Calu3 (cell line): ENCODE measurements at regions not wholly inside any gene's neighbourhood (a gene's known extent, or its start where the extent isn't known, plus 50 kb on each side); places are given as distances from the start of the nearest gene placed in this dataset.

Source experiments
- BruUV-seq: library from RNA; stranded (reverse); fragments of 400-500 nt; replicated peaks from 2 replicates; lab custom pipeline; 2021; lab: Mats Ljungman, UMichigan
- CTCF ChIA-PET: fragments of 300-600 bp; sonication (Branson Sonifier 250); formaldehyde crosslinking; loops from one replicate; lab custom pipeline; 2022; ENCODE audit warnings: antibody characterized with exemption; lab: Charles Lee
- DNase-seq: peaks from one replicate; pipeline ENCODE4 v3.0.0; 2022
- H3K27ac Mint-ChIP-seq: one replicate; pipeline ENCODE4 v1.8.0; 2022; ENCODE audit warnings: mixed read lengths; ENCODE audit not compliant: unreplicated experiment
- H3K27me3 Mint-ChIP-seq: one replicate; pipeline ENCODE4 v1.8.0; 2022; ENCODE audit warnings: mixed read lengths; ENCODE audit not compliant: unreplicated experiment
- H3K36me3 Mint-ChIP-seq: one replicate; pipeline ENCODE4 v1.8.0; 2022; ENCODE audit warnings: mild to moderate bottlenecking, moderate library complexity, mixed read lengths; ENCODE audit not compliant: insufficient read depth, unreplicated experiment
- H3K4me1 Mint-ChIP-seq: one replicate; pipeline ENCODE4 v1.8.0; 2022; ENCODE audit warnings: mild to moderate bottlenecking, low read depth, mixed read lengths; ENCODE audit not compliant: unreplicated experiment
- H3K4me3 Mint-ChIP-seq: one replicate; pipeline ENCODE4 v1.8.0; 2022; ENCODE audit warnings: mild to moderate bottlenecking, low read depth, moderate library complexity, mixed read lengths; ENCODE audit not compliant: unreplicated experiment
- H3K9me3 Mint-ChIP-seq: one replicate; pipeline ENCODE4 v1.8.0; 2022; ENCODE audit warnings: low read depth, mixed read lengths; ENCODE audit not compliant: unreplicated experiment
- intact Hi-C: fragments of 100-400 bp; cut with micrococcal nuclease; formaldehyde crosslinking; loops from one replicate; pipeline ENCODE4 v1.10.0; 2022; ENCODE audit not compliant: unreplicated experiment
- TF ChIP-seq, protein P1 (sequence below): fragments of 200-600 bp; IDR thresholded peaks from one replicate; pipeline ENCODE4 v1.8.0; 2022; ENCODE audit warnings: antibody characterized with exemption; ENCODE audit not compliant: unreplicated experiment

DNA sequence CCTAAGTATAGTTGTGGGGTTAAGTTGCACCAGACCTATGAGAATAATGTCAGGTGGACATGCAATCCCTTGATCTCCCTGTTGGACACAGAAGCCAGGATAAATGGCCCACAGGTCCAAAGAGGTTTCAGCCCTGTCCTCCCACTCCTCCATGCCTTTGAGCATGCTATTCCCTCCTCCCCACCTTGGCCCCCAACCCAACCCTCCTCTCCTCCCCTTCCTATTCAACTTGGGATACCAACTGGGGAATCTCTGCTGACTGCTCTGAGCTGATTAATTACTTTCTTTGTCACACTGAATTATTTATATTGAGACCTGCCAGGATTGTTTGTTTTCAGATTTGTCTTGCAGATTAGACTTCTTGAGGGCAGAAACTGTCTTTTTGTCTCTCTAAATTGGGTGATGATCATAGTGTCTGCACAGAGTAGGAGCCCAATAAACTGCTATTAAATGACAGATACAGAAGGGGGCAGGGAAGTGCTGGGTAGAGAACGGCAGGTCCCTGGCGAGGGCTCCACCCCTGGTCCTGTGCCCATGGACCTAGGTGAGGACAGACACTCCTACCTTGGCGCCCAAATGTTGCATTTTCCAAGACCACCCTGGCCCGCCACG lies 120.9 kb downstream of the UNC5CL start:
- DNase-seq: no peak
- no peak overlapping the region for H3K4me3 Mint-ChIP-seq
- peaks cover 97% of the 10 kb centered on the region for H3K27me3 Mint-ChIP-seq
- TF ChIP-seq, protein P1, sequence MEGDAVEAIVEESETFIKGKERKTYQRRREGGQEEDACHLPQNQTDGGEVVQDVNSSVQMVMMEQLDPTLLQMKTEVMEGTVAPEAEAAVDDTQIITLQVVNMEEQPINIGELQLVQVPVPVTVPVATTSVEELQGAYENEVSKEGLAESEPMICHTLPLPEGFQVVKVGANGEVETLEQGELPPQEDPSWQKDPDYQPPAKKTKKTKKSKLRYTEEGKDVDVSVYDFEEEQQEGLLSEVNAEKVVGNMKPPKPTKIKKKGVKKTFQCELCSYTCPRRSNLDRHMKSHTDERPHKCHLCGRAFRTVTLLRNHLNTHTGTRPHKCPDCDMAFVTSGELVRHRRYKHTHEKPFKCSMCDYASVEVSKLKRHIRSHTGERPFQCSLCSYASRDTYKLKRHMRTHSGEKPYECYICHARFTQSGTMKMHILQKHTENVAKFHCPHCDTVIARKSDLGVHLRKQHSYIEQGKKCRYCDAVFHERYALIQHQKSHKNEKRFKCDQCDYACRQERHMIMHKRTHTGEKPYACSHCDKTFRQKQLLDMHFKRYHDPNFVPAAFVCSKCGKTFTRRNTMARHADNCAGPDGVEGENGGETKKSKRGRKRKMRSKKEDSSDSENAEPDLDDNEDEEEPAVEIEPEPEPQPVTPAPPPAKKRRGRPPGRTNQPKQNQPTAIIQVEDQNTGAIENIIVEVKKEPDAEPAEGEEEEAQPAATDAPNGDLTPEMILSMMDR: no peak
- H3K36me3 Mint-ChIP-seq: no peaks in the 10 kb centered on the region
- BruUV-seq: no TSS peak
- H3K27ac Mint-ChIP-seq: no peak overlapping the region
- CTCF ChIA-PET: interaction anchor here (0.6 to 1.1 kb wide), 2 partner anchors 25 to 1321 kb away, joined by 3 to 5 read pairs; no protein-coding TSS in a partner anchor
- intact Hi-C loops: loop anchor here (10.0 kb wide), 1 partner anchor 1573 kb away; no protein-coding TSS in a partner anchor
- no peaks in the 10 kb centered on the region for H3K9me3 Mint-ChIP-seq
- no peaks in the 10 kb centered on the region for H3K4me1 Mint-ChIP-seq

GRCh38 chr6:40917603-40918002 lies 121.4 kb downstream of the UNC5CL start:
- H3K27ac Mint-ChIP-seq: no peak overlapping the region
- no peaks in the 10 kb centered on the region for H3K4me1 Mint-ChIP-seq
- TF ChIP-seq, protein P1: no peak
- no TSS peak for BruUV-seq
- H3K9me3 Mint-ChIP-seq: no peaks in the 10 kb centered on the region
- H3K27me3 Mint-ChIP-seq: peaks cover 93% of the 10 kb centered on the region
- CTCF ChIA-PET: interaction anchor here (1.1 kb wide), 1 partner anchor 24 kb away, joined by 3 read pairs; no protein-coding TSS in a partner anchor
- intact Hi-C loops: loop anchor here (10.0 kb wide), 1 partner anchor 1573 kb away; no protein-coding TSS in a partner anchor
- DNase-seq: no peak
- H3K36me3 Mint-ChIP-seq: no peaks in the 10 kb centered on the region
- H3K4me3 Mint-ChIP-seq: no peak overlapping the region

DNA sequence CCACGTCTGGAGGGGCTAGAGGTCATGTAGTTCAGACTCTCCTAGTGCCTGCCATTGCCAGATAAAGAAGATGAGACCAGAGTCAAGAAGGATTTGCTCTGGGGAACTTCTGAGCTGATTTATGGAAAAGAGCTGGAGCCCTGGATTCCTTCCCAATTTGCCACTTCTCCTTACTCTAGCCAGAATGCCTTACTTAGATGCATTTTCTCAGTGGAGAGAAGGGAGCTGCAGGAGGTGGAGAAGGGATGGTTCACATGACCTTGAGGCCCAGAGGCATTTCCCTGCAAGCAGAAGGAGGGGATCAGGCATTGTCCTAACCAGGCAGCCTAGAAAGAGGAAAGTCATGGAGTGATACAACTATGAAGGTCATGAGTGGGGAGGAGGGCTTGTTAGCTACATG lies 122.2 kb downstream of the UNC5CL start:
- no TSS peak for BruUV-seq
- CTCF ChIA-PET: no interaction called here
- TF ChIP-seq, protein P1: no peak

DNA sequence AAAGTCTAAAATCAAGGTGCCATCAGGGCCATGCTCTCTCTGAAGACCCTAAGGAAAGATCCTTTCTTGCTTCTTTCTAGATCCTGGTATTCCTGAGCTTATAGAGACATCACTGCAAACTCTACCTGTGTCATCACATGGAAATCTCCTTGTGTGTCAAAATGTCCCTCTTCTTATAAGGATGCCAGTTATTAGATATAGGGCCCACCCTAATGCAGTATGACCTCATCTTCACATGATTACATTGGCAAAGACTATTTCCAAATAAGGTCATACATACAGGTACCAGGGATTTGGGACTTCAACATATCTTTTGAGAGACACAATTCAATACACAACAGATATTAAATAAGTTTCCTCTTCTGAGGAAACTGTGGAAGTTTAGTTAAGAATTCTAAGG lies 123.9 kb downstream of the UNC5CL start:
- no peaks in the 10 kb centered on the region for H3K9me3 Mint-ChIP-seq
- no peak overlapping the region for H3K27ac Mint-ChIP-seq
- no TSS peak for BruUV-seq
- no peaks in the 10 kb centered on the region for H3K36me3 Mint-ChIP-seq
- CTCF ChIA-PET: no interaction called here
- no peaks in the 10 kb centered on the region for H3K4me1 Mint-ChIP-seq
- no peak overlapping the region for H3K4me3 Mint-ChIP-seq
- no peak for DNase-seq
- peaks cover 70% of the 10 kb centered on the region for H3K27me3 Mint-ChIP-seq
- TF ChIP-seq, protein P1: no peak
- intact Hi-C loops: loop anchor here (10.0 kb wide), 1 partner anchor 1570 kb away; no protein-coding TSS in a partner anchor

More for the DNA sequence above, 122.2 kb downstream of the UNC5CL start:
- Mint-ChIP-seq H3K9me3 (no peaks in the 10 kb centered on the region), H3K27ac (no peak overlapping the region), H3K4me3 (no peak overlapping the region), H3K36me3 (no peaks in the 10 kb centered on the region), H3K27me3 (peaks cover 86% of the 10 kb centered on the region), H3K4me1 (no peaks in the 10 kb centered on the region)
- no peak for DNase-seq
- intact Hi-C loops: loop anchor here (10.0 kb wide), 1 partner anchor 1572 kb away; no protein-coding TSS in a partner anchor
